ENCODE measurements at regions not wholly inside any gene's neighbourhood (a gene's known extent, or its start where the extent isn't known, plus 50 kb on each side); places are given as distances from the start of the nearest gene placed in this dataset.

DNA sequence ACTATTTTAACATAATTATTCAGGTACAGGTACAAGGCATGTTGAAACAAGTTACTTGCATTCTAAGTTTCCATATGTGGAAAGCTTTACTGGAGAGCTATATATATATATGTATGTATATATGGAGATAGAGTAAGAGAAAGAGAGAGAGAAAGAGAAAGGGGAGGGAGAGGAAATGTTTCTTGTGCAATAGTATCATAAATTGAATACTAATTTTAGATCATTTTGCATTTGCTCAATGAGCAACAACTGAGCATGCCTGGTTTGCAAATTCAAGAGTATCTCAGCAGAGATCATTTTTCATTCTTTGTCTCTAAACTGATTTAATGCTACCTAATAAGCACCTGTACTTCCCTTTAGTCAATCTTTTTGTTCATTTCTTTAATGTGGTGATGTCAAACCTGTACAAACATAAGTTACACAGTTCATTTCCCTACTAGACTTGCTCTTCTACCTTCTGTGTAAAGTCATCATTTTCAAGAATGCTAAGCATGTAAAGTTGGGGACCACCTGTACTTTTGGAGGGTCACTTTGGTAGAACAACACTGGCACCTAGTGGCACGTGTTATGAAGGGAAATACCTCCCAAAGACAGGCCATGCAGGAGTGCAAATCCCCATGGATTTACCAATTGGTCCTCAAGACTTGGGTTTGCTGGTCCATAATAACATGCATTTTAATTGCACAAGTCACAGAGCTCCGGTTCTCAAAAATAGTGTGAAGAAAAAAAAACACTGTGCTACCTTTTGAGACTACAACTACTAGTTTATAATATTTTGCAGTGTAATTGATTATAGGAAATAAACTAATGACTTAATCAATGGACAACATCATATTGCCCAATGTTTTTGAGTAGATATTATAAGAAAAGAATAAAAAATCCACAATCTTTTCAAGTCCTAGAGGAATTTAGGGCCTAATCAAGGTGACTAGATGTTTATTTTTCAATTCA is 431.2 kb upstream of the IGFBP3 start:
- H3K27ac ChIP-seq, result no peak overlapping the region
- in situ Hi-C loops (cut with HindIII; ENCODE audit: low pct_ligation_motif_present, low sequenced_read_pairs), result loop anchor here (25.0 kb wide), 2 partner anchors 440 to 735 kb away; partner anchors contain the start of gene IGFBP3

GRCh38 chr7:46349490-46349889 is 428.4 kb upstream of the IGFBP3 start:
- in situ Hi-C loops (cut with HindIII; ENCODE audit: low pct_ligation_motif_present, low sequenced_read_pairs), result no loop called here
- DNase-seq, result no peak
- TF ChIP-seq CTCF (IDR thresholded peaks at IDR 0.05; ENCODE audit: low read depth, low read length, missing control alignments), result no peak

More for the DNA sequence above, 431.2 kb upstream of the IGFBP3 start:
- DNase-seq, result peak; percentile 65
- Histone ChIP-seq H3K36me3 (replicated peaks) (no peaks in the 10 kb centered on the region), H3K4me3 (ENCODE audit: low read depth, low read length) (no peak overlapping the region), H3K27me3 (replicated peaks) (no peaks in the 10 kb centered on the region)
- peak; percentile 76 for TF ChIP-seq CTCF (IDR thresholded peaks at IDR 0.05; ENCODE audit: low read depth, low read length, missing control alignments)

GRCh38 chr7:46344533-46344932 is 423.5 kb upstream of the IGFBP3 start:
- Histone ChIP-seq H3K27me3 (replicated peaks) (no peaks in the 10 kb centered on the region), H3K4me3 (ENCODE audit: low read depth, low read length) (no peak overlapping the region), H3K27ac (no peak overlapping the region), H3K36me3 (replicated peaks) (no peaks in the 10 kb centered on the region)
- in situ Hi-C loops (cut with HindIII; ENCODE audit: low pct_ligation_motif_present, low sequenced_read_pairs), result no loop called here
- TF ChIP-seq CTCF (IDR thresholded peaks at IDR 0.05; ENCODE audit: low read depth, low read length, missing control alignments), result no peak
- DNase-seq, result no peak

More at GRCh38 chr7:46349490-46349889, 428.4 kb upstream of the IGFBP3 start:
- Histone ChIP-seq H3K36me3 (replicated peaks) (no peaks in the 10 kb centered on the region), H3K27ac (no peak overlapping the region), H3K4me3 (ENCODE audit: low read depth, low read length) (no peak overlapping the region), H3K27me3 (replicated peaks) (no peaks in the 10 kb centered on the region)

GRCh38 chr7:46343802-46344201 is 422.7 kb upstream of the IGFBP3 start:
- in situ Hi-C loops (cut with HindIII; ENCODE audit: low pct_ligation_motif_present, low sequenced_read_pairs), result no loop called here
- Histone ChIP-seq H3K4me3 (ENCODE audit: low read depth, low read length) (no peak overlapping the region), H3K27me3 (replicated peaks) (no peaks in the 10 kb centered on the region), H3K27ac (no peak overlapping the region), H3K36me3 (replicated peaks) (no peaks in the 10 kb centered on the region)
- no peak for DNase-seq
- TF ChIP-seq CTCF (IDR thresholded peaks at IDR 0.05; ENCODE audit: low read depth, low read length, missing control alignments), result no peak

- no peaks in the 10 kb centered on the region for H3K27me3 ChIP-seq (replicated peaks)
- in situ Hi-C loops (cut with HindIII; ENCODE audit: low pct_ligation_motif_present, low sequenced_read_pairs), result no loop called here
- H3K36me3 ChIP-seq (replicated peaks), result no peaks in the 10 kb centered on the region
- DNase-seq, result no peak
- H3K4me3 ChIP-seq (ENCODE audit: low read depth, low read length), result no peak overlapping the region
- no peak for TF ChIP-seq CTCF (IDR thresholded peaks at IDR 0.05; ENCODE audit: low read depth, low read length, missing control alignments)
- no peak overlapping the region for H3K27ac ChIP-seq
Measured at GRCh38 chr7:46322937-46323336, 401.9 kb upstream of the IGFBP3 start.

All from brain microvascular endothelial cell (primary cell).